NCI-H510A treated with DMSO at 0.1 percent for 48 hours (cell line): ENCODE measurements at regions not wholly inside any gene's neighbourhood (a gene's known extent, or its start where the extent isn't known, plus 50 kb on each side); places are given as distances from the start of the nearest gene placed in this dataset.
"Not testable (repeated sequence)": the region's sequence is repeated elsewhere in the genome, so short reads cannot be mapped to it uniquely, and the experiment has no call there.

ENCODE experiments used
- DNase-seq: peaks from one replicate; lab custom pipeline; 2025; lab: John Stamatoyannopoulos, UW

GRCh38 chr19:5290336-5291262 lies 50.0 kb downstream of the PTPRS start:
- no peak for DNase-seq

DNA sequence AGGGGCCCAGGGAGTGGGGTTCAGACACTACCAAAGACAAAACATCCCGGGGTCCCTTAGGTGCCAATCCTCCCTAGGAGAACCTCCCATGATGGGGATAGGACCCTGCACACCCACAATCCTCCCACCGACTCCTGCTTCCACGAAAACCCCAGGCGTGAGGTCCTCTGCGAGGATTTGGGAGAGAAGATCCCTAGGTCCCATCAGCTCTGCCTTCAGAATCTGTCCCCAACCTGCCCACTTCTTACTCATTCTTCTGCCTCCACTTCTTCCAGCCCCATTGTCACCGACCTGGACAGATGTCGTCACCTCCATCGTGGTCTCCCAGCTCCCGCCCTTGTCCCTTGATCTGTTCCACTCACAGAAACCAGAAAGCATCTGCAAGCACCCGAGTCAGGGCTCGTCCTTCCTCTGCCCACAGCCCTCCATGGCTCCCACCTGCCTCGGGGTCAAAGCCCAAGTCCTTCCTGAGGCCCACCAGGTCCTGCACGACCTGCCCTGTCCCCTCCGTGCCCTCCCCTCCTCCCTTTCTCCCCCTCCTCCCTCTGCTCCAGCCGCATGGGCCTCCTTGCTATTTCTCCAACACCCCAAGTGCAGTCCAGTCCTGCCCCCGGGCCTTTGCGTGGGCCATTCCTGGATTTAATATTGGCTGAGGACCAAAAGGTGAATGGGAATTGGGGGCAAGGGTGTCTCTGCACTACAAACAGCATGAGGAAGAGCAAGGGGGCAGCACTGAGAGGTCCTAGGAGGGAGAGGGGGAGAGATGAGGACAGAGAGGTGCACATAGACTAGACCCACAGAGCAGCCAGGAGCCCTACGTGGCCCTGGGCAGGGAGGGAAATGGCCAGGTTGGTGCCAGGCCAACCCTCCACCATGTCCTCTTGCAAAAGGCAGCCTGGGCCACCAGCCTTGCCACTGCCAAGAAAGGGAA lies 51.3 kb downstream of the PTPRS start:
- DNase-seq: no peak

DNA sequence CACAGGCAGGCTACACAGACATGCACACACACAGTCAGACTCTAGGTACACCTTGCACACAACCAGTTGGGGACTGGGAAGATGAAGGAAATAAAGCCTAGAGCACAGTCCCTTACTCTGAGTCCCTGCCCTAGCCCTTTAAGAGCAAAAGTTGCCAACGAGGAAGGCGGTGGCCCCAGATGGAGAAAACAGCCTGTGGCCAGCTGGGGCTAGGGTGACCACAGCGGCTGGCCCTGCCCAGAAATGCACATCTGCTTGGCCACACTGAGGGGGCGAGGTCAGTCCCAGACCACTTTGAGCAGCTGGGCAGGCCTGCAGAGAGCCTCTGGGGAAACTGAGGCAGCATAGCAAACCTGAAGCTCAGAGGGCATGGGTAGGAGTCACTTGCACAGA lies 52.3 kb downstream of the PTPRS start:
- DNase-seq: no peak

GRCh38 chr19:5287066-5287465 lies 53.5 kb downstream of the PTPRS start:
- no peak for DNase-seq

DNA sequence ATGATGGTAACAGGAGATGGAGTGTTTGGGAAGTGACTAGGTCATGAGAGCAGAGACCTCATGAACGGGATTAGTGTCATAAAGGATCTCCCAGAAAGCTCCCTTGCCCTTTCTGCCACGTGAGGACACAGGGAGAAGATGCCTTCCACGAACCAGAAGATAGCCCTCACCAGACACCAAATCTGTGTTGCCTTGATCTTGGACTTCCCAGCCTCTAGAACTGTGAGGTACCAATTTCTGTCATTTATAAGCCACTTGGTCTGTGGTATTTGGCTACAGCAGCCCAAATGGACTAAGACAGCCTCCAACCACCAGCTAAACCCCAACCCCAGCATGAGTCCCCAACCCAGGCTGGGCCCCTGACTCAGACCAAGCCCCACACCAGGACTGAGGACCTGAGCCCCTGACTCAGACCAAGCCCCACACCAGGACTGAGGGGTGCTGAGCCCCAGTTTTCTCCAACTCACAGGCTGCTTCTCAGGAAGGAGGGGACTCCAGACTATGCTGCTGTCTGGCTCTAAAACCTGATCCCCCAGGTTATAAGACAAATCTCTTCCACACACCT lies 54.1 kb downstream of the PTPRS start:
- no peak for DNase-seq

DNA sequence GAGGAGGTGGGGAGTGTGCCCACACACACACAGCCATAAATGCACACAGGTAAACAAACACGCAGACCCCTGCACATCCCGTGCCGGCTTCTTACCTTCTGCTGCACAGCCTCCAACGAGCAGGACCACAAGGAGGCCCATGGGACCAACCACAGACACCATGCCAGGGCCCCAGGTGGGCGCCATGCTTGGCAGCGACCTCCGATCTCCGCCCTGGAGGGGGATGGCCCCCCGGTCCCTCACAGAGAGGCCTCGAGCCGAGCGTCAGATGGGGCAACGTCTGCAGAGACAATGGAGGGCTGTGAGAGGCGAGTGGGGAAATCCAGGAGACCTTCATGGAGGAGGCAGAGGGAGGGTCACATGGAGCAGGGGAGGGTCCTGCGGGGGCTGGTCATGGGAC lies 54.7 kb downstream of the PTPRS start:
- DNase-seq: no peak

GRCh38 chr19:5285311-5285710 lies 55.3 kb downstream of the PTPRS start:
- no peak for DNase-seq

DNA sequence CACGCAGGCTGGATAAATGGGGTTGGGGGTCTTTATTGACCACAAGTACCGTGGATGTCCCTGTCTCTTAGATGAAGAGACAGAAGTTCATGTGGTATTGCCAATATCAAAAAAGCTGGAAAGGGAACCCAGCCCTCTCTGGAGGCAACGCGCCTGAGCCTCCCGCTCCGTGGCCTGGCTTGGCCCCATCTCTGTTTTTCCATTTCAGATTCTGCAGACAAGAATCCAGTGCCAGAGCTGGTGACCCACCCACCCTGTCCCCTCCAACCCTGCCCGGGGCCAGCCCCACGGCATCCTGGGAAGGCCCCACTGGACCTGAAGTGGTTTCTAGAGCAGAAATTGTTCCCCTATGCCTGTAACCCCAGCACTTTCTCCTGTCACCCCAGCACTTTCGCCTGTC lies 57.7 kb downstream of the PTPRS start:
- no peak for DNase-seq

GRCh38 chr19:5281588-5281987 lies 59.0 kb downstream of the PTPRS start:
- no peak for DNase-seq

- DNase-seq: not testable (repeated sequence)
Measured at GRCh38 chr19:5275668-5276067, 64.9 kb downstream of the PTPRS start.

GRCh38 chr19:5273782-5274181 lies 66.8 kb downstream of the PTPRS start:
- no peak for DNase-seq

- DNase-seq: no peak
Measured at GRCh38 chr19:5271145-5271544, 69.5 kb downstream of the PTPRS start.

DNA sequence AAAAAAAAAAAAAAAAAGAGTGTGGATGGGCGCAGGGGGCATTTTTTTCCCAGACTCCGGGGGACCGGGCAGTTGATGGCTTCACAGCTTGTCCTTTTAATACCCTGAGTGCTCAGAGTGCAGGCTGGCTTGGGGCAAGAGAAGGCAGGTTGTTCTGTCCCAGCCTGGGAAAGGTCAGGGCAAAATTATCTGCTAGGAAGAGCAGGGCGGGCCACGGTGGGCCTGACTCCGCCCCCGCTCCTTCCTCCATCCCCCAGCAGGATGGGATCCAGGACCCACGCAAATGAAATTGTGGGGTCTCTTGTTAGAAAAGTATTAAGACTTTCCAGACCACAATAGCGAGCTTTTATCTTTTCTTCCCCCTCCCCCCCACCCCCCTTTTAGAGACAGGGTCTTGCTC lies 70.7 kb downstream of the PTPRS start:
- no peak for DNase-seq

DNA sequence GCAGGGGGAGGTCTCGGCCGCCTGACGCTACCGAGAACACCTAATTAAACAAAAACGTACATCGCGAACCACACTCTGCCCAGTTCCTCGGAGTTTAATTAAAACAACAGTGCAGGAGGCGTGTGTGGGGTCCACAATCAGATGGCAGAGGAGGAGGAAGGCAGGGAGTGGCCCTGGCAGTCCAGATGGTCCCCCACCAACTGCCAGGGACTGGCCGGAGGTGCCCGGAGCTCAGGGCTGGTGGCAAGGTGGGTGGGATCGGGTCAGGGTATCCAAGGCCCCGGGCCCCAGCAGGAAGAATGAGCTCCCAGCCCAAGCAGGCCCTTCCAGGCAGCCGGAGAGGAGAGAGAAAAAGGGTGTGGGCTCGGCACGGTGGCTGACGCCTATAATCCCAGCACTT lies 71.3 kb downstream of the PTPRS start:
- no peak for DNase-seq

DNA sequence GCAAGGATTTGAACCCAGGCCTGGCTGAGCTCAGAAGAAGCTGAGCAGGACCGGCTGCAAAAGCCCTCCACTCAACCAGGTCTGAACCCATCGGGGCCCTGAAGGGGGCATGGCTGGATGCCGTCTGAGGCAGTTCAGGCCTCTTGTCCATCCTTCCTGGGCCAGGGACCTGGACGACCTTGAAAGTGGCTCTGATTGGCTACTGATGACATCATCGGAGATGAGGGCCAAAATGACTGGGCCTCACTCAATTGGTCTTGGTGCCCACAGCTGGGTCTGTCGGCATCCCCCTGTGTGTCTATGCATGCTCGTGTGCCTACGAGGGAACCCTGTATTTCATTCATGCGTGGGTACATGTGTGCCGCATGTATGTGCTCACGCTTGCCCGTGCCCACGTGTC lies 71.8 kb downstream of the PTPRS start:
- no peak for DNase-seq

GRCh38 chr19:5265260-5265659 lies 75.4 kb downstream of the PTPRS start:
- DNase-seq: no peak

DNA sequence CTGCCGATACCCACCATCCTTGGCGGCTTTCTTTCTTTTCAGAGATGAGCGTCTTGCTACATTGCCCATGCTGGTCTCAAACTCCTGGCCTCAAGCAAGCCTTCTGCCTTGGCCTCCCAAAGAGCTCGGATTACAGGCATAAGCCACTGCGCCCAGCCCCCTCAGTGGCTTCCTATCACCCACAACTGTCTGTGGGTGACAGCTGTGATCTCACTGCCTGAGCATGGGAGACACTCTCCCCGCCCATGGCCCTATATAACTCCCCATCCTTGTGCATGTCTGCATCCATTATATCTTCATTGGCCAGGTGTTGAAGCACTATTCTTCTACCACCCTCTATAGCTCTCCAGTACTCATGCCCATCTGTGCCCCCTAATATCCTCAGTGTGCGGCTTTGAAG lies 76.2 kb downstream of the PTPRS start:
- DNase-seq: no peak

GRCh38 chr19:5263615-5264014 lies 77.0 kb downstream of the PTPRS start:
- no peak for DNase-seq

DNA sequence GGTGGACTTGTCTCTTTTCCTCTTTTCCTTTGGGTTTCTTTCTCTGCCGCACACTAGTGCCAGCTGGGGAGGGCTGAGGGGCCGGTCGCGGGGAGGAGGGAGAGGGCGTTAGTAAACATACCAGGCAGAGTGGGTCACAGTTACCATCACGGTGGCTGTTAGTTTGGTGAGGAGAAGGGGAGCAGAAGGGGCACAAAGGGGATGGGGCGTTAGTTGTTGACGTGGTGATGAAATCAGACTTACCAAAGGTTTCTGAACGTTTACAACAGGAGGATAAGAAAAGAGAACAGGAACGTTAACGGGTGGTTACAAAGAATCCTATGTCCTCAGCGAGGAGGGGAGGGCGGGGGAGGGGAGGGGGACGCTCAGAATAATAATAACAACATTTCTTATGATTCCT lies 77.9 kb downstream of the PTPRS start:
- DNase-seq: no peak

DNA sequence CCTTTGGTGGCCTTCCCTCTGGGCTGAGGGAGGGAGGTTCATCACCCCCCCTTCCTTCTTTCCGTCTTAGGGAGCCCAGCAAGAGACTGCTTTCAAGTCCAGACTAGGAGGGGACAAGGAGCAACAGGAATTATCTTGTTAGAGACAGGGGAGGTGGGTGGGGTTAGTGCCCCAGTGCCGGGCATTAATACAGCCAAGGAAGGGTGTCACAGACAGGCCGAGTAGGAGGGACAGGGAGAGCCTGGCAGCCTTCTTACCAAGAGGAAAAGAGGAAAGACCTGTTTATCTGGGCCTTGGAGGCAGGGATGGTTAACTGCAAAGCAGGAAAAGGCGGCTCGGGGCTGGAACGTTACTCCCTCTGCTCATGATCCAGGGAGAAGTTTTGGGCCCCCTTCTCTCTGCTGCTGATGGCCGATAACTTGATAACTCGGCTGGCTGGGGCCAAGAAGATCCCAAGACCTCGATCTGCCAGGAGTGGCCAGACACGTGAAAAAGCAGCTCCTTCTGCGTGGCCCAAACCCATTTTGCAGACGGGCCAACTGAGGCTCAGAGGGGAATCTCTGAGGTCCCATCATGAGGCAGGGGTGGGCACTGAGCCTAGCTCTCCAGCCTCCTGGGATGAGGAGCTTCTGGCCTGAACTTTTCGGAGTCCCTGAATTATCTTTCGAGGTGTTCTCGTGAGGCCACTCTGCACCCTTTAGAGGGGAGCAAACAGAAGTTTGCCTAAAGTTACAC lies 79.3 kb downstream of the PTPRS start:
- DNase-seq: no peak

GRCh38 chr19:5260381-5260967 lies 80.1 kb downstream of the PTPRS start:
- DNase-seq: no peak

- no peak for DNase-seq
Measured at GRCh38 chr19:5259750-5260149, 80.9 kb downstream of the PTPRS start.
